ENCODE measurements at regions not wholly inside any gene's neighbourhood (a gene's known extent, or its start where the extent isn't known, plus 50 kb on each side); places are given as distances from the start of the nearest gene placed in this dataset.

- TF ChIP-seq CTCF (IDR thresholded peaks at IDR 0.05) = no peak
- TF ChIP-seq POLR2A (IDR thresholded peaks at IDR 0.05) = no peak
These were observed 471.8 kb downstream of the TFAP2A start for GRCh38 chr6:9943026-9943425.
